ENCODE measurements at regions not wholly inside any gene's neighbourhood (a gene's known extent, or its start where the extent isn't known, plus 50 kb on each side); places are given as distances from the start of the nearest gene placed in this dataset.
"Not testable (repeated sequence)": the region's sequence is repeated elsewhere in the genome, so short reads cannot be mapped to it uniquely, and the experiment has no call there.

GRCh38 chr9:26639761-26640160, 252.8 kb downstream of the CAAP1 start:
- H3K4me1 Mint-ChIP-seq (ENCODE audit: low read depth in 2 of 2): no peaks in the 10 kb centered on the region
- H3K27ac Mint-ChIP-seq: no peak overlapping the region
- ATAC-seq (replicated peaks) (no peak), DNase-seq (no peak)
- H3K36me3 Mint-ChIP-seq (ENCODE audit: insufficient read depth): no peaks in the 10 kb centered on the region
- H3K9me3 Mint-ChIP-seq: peaks cover 7 to 20% of the 10 kb centered on the region in 2 donors
- no peaks in the 10 kb centered on the region for H3K27me3 Mint-ChIP-seq
- H3K4me3 Mint-ChIP-seq: no peak overlapping the region

DNA sequence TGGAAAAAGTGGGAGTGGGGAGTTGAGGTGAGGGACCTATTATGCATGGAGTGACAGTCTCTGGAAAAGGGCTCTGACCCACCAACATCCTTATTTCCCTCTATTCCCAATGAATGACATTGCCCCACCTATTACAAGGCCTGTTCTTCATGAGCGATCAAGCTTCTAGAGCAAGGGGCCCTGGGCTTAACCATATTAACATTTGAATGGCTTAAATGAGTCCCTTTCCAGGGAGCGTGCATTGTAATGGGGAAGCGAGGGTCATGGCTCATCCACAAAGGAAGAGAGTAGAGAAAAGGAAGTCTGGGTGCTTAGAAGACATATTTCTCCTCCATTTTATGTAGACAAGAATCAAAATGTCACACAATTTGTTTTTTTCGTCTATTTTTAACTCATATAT, 255.5 kb downstream of the CAAP1 start:
- Mint-ChIP-seq H3K4me3 (no peak overlapping the region), H3K36me3 (ENCODE audit: insufficient read depth) (no peaks in the 10 kb centered on the region), H3K9me3 (peaks cover 12 to 27% of the 10 kb centered on the region in 2 donors), H3K27me3 (no peaks in the 10 kb centered on the region), H3K4me1 (ENCODE audit: low read depth in 2 of 2) (no peaks in the 10 kb centered on the region), H3K27ac (no peak overlapping the region)
- no peak for ATAC-seq (replicated peaks)
- no peak for DNase-seq

- H3K36me3 Mint-ChIP-seq (ENCODE audit: insufficient read depth); H3K9me3 Mint-ChIP-seq; H3K27me3 Mint-ChIP-seq; H3K4me1 Mint-ChIP-seq (ENCODE audit: low read depth in 2 of 2); H3K4me3 Mint-ChIP-seq; H3K27ac Mint-ChIP-seq; DNase-seq; ATAC-seq (replicated peaks): not testable (repeated sequence)
These were observed 278.7 kb downstream of the CAAP1 start for GRCh38 chr9:26613851-26614350.

DNA sequence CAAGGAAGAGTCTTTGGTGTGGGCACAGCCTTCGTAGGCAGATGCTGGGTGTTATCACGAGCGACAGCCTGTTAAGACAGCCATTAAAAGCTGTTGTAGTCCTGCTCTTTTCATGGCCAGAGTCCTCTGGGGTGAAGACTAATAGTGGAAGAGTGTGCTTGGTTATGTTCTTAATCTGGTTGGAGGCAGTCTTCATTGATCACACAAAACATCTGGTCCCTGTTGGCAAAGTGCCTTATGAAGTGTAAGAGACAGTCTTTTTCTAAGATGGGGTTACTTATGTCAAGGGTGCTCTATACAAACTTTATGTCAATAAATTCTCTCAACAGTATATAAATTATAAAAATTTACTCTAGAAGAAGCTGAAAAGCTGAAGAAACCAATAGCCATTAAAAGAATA, 280.4 kb downstream of the CAAP1 start:
- DNase-seq (no peak), ATAC-seq (replicated peaks) (no peak)
- Mint-ChIP-seq H3K27ac (no peak overlapping the region), H3K36me3 (ENCODE audit: insufficient read depth) (no peaks in the 10 kb centered on the region), H3K27me3 (no peaks in the 10 kb centered on the region), H3K4me1 (ENCODE audit: low read depth in 2 of 2) (no peaks in the 10 kb centered on the region), H3K9me3 (peaks cover 0 to 2% of the 10 kb centered on the region in 2 donors), H3K4me3 (no peak overlapping the region)

DNA sequence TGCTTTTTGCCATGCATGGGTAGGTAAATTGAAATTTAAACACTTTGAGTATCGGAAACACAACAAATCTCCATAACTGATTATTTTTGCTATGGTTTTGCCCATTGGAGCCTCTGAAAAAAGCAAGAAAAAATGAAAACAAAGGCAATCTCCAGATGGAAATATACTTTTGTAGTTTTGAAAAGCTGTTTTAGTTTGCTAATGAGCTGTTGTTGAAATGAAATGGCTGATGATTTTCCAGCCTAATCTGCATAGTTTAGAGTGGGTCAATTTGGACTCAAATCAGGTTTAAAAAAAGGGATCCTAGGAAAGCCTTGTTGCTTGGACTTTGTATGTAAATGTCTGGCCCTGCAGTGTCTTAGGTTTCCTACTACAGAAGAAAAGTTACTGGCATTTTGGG, 285.8 kb downstream of the CAAP1 start:
- no peak for DNase-seq
- no peaks in the 10 kb centered on the region for H3K4me1 Mint-ChIP-seq (ENCODE audit: low read depth in 2 of 2)
- no peak overlapping the region for H3K4me3 Mint-ChIP-seq
- H3K27me3 Mint-ChIP-seq: no peaks in the 10 kb centered on the region
- H3K36me3 Mint-ChIP-seq (ENCODE audit: insufficient read depth): no peaks in the 10 kb centered on the region
- peaks cover 0 to 5% of the 10 kb centered on the region in 2 donors for H3K9me3 Mint-ChIP-seq
- ATAC-seq (replicated peaks): no peak
- no peak overlapping the region for H3K27ac Mint-ChIP-seq

DNA sequence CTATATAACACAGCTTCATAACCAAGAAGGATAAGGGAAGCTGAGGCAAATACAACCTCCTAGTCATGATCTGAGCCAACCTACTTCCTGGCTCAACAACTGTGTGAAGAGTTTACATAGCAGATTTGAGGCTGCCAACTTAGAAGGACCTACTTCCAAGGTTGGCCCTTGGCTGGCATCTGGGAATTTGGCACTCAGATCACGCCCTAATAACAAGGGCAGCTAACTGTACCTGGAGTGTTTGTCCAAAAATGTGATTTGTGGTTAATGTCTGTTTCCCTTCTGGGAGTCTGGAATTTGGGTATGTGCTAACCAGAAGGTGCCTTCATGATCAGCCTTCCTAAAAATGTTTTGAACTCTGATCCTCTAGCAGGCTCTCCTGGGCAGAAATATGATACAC, 287.2 kb downstream of the CAAP1 start:
- no peaks in the 10 kb centered on the region for H3K27me3 Mint-ChIP-seq

DNA sequence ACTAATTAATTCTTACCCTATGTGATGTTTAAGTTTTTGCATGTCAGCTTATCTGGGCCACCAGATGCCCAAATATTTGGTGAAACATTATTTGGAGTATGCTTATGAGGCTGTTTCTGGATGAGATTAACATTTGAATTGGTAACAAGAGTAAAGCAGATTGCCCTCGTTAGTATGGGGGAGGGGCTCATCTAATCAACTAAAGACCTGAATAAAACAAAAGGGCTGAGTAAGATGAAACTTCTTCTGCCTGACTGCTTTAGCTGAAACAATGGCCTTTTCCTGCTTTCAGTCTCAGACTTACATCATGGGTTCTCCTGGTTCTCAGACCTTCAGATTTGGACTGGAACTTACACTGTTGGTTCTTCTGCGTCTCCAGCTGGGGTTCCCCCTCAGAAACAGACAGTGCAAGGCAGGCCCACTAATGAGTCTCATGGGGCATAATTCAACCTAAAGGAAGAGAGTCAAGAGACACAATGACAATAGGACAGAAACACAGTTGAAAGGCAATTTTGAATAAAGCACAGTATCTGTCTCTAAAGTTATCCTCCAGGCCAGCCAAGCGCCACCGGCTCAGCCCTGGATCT, 288.4 kb downstream of the CAAP1 start:
- no peak overlapping the region for H3K27ac Mint-ChIP-seq
- no peaks in the 10 kb centered on the region for H3K36me3 Mint-ChIP-seq (ENCODE audit: insufficient read depth)
- DNase-seq (no peak), ATAC-seq (replicated peaks) (no peak)
- no peak overlapping the region for H3K4me3 Mint-ChIP-seq
- H3K9me3 Mint-ChIP-seq: peaks cover 0 to 6% of the 10 kb centered on the region in 2 donors
- H3K27me3 Mint-ChIP-seq: no peaks in the 10 kb centered on the region
- H3K4me1 Mint-ChIP-seq (ENCODE audit: low read depth in 2 of 2): no peaks in the 10 kb centered on the region

More for the DNA sequence above, 287.2 kb downstream of the CAAP1 start:
- DNase-seq: no peak
- Mint-ChIP-seq H3K4me1 (ENCODE audit: low read depth in 2 of 2) (no peaks in the 10 kb centered on the region), H3K27ac (no peak overlapping the region), H3K4me3 (no peak overlapping the region), H3K36me3 (ENCODE audit: insufficient read depth) (no peaks in the 10 kb centered on the region), H3K9me3 (peaks cover 0 to 6% of the 10 kb centered on the region in 2 donors)
- no peak for ATAC-seq (replicated peaks)

GRCh38 chr9:26603617-26604016, 289.0 kb downstream of the CAAP1 start:
- no peak overlapping the region for H3K4me3 Mint-ChIP-seq
- DNase-seq (no peak), ATAC-seq (replicated peaks) (no peak)
- H3K27ac Mint-ChIP-seq: no peak overlapping the region
- H3K4me1 Mint-ChIP-seq (ENCODE audit: low read depth in 2 of 2): no peaks in the 10 kb centered on the region
- peaks cover 0 to 6% of the 10 kb centered on the region in 2 donors for H3K9me3 Mint-ChIP-seq
- H3K36me3 Mint-ChIP-seq (ENCODE audit: insufficient read depth): no peaks in the 10 kb centered on the region
- H3K27me3 Mint-ChIP-seq: no peaks in the 10 kb centered on the region

- no peak overlapping the region for H3K4me3 Mint-ChIP-seq
- no peaks in the 10 kb centered on the region for H3K27me3 Mint-ChIP-seq
- no peak overlapping the region for H3K27ac Mint-ChIP-seq
- peaks cover 8 to 18% of the 10 kb centered on the region in 2 donors for H3K9me3 Mint-ChIP-seq
- DNase-seq: no peak
- no peaks in the 10 kb centered on the region for H3K36me3 Mint-ChIP-seq (ENCODE audit: insufficient read depth)
- H3K4me1 Mint-ChIP-seq (ENCODE audit: low read depth in 2 of 2): no peaks in the 10 kb centered on the region
- ATAC-seq (replicated peaks): no peak
These were observed 295.0 kb downstream of the CAAP1 start for GRCh38 chr9:26597542-26598149.

GRCh38 chr9:26579056-26579455, 313.5 kb downstream of the CAAP1 start:
- no peak overlapping the region for H3K4me3 Mint-ChIP-seq
- DNase-seq (no peak), ATAC-seq (replicated peaks) (no peak)
- H3K4me1 Mint-ChIP-seq (ENCODE audit: low read depth in 2 of 2): no peaks in the 10 kb centered on the region
- no peaks in the 10 kb centered on the region for H3K9me3 Mint-ChIP-seq
- H3K27ac Mint-ChIP-seq: no peak overlapping the region
- no peaks in the 10 kb centered on the region for H3K27me3 Mint-ChIP-seq
- no peaks in the 10 kb centered on the region for H3K36me3 Mint-ChIP-seq (ENCODE audit: insufficient read depth)

DNA sequence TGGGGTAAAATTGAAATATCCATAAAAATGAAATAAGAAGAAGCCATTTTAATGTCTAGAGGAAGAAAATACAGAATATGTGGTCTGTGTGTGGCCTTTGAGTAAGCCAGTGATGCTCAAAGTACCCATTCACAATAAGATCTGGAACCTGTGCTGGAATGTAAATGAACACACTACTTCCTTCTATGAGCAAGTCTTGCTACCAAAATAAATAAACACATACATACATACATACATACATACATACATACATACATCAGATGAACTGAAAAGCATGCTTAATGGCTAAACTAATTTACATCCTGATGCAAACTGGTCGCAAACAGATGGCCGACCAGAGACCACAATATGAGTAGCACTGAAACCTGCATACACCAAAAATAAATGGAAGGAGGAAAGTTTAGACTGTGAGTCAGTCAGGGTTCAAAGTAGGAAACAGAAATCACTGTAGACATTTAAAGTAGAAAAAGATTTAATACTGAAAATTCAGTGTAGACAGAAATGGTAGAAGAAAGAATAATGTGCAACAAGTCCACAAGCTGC, 317.6 kb downstream of the CAAP1 start:
- Mint-ChIP-seq H3K9me3 (no peaks in the 10 kb centered on the region), H3K27me3 (no peaks in the 10 kb centered on the region), H3K4me1 (ENCODE audit: low read depth in 2 of 2) (no peaks in the 10 kb centered on the region), H3K36me3 (ENCODE audit: insufficient read depth) (no peaks in the 10 kb centered on the region), H3K4me3 (no peak overlapping the region), H3K27ac (no peak overlapping the region)
- ATAC-seq (replicated peaks) (no peak), DNase-seq (no peak)

- H3K4me1 Mint-ChIP-seq (ENCODE audit: low read depth in 2 of 2): no peaks in the 10 kb centered on the region
- H3K27me3 Mint-ChIP-seq: no peaks in the 10 kb centered on the region
- no peaks in the 10 kb centered on the region for H3K9me3 Mint-ChIP-seq
- no peak for ATAC-seq (replicated peaks)
- no peak for DNase-seq
- H3K4me3 Mint-ChIP-seq: no peak overlapping the region
- no peaks in the 10 kb centered on the region for H3K36me3 Mint-ChIP-seq (ENCODE audit: insufficient read depth)
- H3K27ac Mint-ChIP-seq: no peak overlapping the region
These were observed 318.3 kb downstream of the CAAP1 start for GRCh38 chr9:26574256-26574655.

- Mint-ChIP-seq H3K4me3 (no peak overlapping the region), H3K27ac (no peak overlapping the region), H3K36me3 (ENCODE audit: insufficient read depth) (peaks cover 3% of the 10 kb centered on the region), H3K9me3 (no peaks in the 10 kb centered on the region), H3K4me1 (ENCODE audit: low read depth in 2 of 2) (no peaks in the 10 kb centered on the region), H3K27me3 (no peaks in the 10 kb centered on the region)
- DNase-seq (no peak), ATAC-seq (replicated peaks) (no peak)
These were observed 324.6 kb downstream of the CAAP1 start for GRCh38 chr9:26567976-26568375.

GRCh38 chr9:26566141-26566540, 326.5 kb downstream of the CAAP1 start:
- DNase-seq (no peak), ATAC-seq (replicated peaks) (no peak)
- no peaks in the 10 kb centered on the region for H3K4me1 Mint-ChIP-seq (ENCODE audit: low read depth in 2 of 2)
- H3K27ac Mint-ChIP-seq: no peak overlapping the region
- H3K4me3 Mint-ChIP-seq: no peak overlapping the region
- no peaks in the 10 kb centered on the region for H3K27me3 Mint-ChIP-seq
- H3K9me3 Mint-ChIP-seq: peaks cover 0 to 10% of the 10 kb centered on the region in 2 donors
- H3K36me3 Mint-ChIP-seq (ENCODE audit: insufficient read depth): peaks cover 3% of the 10 kb centered on the region

Data from effector memory CD8-positive, alpha-beta T cell (primary cell).